ENCODE measurements at regions not wholly inside any gene's neighbourhood (a gene's known extent, or its start where the extent isn't known, plus 50 kb on each side); places are given as distances from the start of the nearest gene placed in this dataset.

DNA sequence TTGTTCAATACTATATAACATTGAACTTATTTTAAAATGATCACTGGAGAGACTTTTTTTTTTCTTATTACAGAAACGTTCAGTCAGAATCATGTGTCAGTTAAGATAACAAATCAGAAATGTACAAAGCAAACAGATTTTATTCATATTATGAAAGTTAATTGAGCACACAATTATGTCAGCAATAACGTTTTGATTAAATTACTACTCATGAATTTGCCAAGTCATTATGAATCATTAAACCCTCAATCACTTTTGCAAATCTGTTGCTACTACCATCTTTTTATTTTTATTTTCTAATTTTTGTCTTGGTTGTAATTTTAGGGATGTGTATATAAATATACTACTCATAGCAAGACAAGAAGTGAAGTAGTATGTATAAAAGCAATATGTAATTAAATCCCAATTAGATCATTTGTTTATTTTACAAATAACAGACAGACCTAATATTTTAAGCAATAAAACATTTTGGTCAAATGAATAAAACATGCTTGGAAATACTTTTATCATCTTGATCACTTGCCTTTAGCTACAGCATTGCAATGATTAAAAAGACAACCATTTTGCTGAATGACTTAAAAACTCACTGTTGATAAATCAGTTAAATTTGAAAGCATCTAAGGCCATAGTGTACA, 893.4 kb upstream of the MIR17HG start:
- DNase-seq (no peak), ATAC-seq (no peak)
- H3K4me1 ChIP-seq: no peaks in the 10 kb centered on the region
- 55 to 70% methylated on average over 2 of the region's 2 CpGs for WGBS, 2 donors
- H3K9me3 ChIP-seq: peaks cover 0 to 4% (median 0%) of the 10 kb centered on the region in 11 donors
- H3K27me3 ChIP-seq: no peaks in the 10 kb centered on the region
- TF ChIP-seq, protein P1, sequence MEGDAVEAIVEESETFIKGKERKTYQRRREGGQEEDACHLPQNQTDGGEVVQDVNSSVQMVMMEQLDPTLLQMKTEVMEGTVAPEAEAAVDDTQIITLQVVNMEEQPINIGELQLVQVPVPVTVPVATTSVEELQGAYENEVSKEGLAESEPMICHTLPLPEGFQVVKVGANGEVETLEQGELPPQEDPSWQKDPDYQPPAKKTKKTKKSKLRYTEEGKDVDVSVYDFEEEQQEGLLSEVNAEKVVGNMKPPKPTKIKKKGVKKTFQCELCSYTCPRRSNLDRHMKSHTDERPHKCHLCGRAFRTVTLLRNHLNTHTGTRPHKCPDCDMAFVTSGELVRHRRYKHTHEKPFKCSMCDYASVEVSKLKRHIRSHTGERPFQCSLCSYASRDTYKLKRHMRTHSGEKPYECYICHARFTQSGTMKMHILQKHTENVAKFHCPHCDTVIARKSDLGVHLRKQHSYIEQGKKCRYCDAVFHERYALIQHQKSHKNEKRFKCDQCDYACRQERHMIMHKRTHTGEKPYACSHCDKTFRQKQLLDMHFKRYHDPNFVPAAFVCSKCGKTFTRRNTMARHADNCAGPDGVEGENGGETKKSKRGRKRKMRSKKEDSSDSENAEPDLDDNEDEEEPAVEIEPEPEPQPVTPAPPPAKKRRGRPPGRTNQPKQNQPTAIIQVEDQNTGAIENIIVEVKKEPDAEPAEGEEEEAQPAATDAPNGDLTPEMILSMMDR (IDR thresholded peaks at IDR 0.05): no peak
- no peaks in the 10 kb centered on the region for H3K36me3 ChIP-seq
- intact Hi-C loops (cut with DNase I): no loop called here
- H3K4me3 ChIP-seq: no peak overlapping the region
- no peak overlapping the region for H3K27ac ChIP-seq

DNA sequence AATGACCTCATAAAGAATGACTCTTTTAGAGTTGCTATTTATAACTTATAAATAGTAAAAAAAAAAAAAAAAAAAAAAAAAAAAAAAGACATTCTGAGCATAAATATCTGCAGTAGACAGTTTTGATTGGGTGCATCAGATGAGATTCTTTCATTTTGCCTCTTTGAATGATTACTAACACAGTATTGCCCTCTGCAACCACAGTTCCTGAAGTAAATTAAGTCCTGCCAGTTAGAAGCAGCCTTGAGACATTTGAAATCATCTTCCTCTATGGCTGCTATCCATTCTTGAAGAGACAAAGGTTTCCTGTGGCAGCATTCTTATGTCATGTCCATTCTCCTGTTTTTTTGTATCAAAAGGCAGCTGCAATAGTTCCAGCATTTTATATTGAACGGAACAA, 892.4 kb upstream of the MIR17HG start:
- no peak overlapping the region for H3K27ac ChIP-seq
- H3K9me3 ChIP-seq: peaks cover 0 to 4% (median 0%) of the 10 kb centered on the region in 11 donors
- no peak overlapping the region for H3K4me3 ChIP-seq
- H3K27me3 ChIP-seq: no peaks in the 10 kb centered on the region
- WGBS, 2 donors: 88% methylated on average over 1 of the region's 1 CpG
- H3K4me1 ChIP-seq: no peaks in the 10 kb centered on the region
- TF ChIP-seq, protein P1 (IDR thresholded peaks at IDR 0.05): no peak
- intact Hi-C loops (cut with DNase I): no loop called here
- DNase-seq (no peak), ATAC-seq (no peak)
- no peaks in the 10 kb centered on the region for H3K36me3 ChIP-seq

DNA sequence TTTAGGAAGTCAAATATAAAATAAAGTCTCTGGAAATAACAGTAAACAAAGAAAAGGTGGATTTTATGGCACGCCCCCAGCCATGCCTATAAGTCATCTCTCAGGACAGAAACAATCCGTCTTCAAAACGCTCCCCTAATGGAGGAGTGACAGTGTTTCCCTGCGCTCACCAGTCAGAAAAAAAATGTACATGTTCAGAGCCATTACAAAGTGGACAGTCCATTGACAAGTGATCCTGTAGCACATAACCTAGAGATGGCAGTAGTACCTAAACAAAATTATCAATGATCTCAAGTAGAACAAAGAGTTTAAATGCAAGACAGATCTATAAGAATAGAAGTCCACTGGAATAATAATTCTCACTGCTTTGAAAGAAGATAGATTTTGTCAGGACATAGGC, 891.7 kb upstream of the MIR17HG start:
- no peaks in the 10 kb centered on the region for H3K36me3 ChIP-seq
- H3K27me3 ChIP-seq: no peaks in the 10 kb centered on the region
- TF ChIP-seq, protein P1 (IDR thresholded peaks at IDR 0.05): no peak
- no peak for ATAC-seq
- H3K27ac ChIP-seq: no peak overlapping the region
- intact Hi-C loops (cut with DNase I): no loop called here
- H3K9me3 ChIP-seq: peaks cover 0 to 4% (median 0%) of the 10 kb centered on the region in 11 donors
- H3K4me3 ChIP-seq: no peak overlapping the region
- 60 to 85% methylated on average over 4 of the region's 4 CpGs for WGBS, 2 donors
- DNase-seq: no peak
- no peaks in the 10 kb centered on the region for H3K4me1 ChIP-seq

DNA sequence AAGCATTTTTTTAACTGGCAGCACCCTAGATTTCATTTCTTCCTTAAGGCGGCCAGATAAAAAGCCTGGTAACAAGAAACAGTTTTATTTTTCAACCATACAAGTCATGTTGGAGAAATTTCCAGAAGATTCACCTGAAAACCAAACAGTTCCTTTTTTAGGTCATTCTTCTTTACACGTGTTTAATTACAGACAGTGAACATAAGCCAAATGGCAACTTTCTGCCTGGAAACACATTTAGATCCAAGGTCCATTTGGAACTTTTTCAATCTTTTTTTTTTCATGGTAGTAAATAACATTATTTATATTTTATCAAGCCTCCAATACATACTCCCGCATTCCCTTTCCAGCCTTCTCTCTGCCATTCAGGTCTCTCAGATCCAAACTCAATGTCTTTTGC, 886.1 kb upstream of the MIR17HG start:
- TF ChIP-seq, protein P1 (IDR thresholded peaks at IDR 0.05): no peak
- Histone ChIP-seq H3K27me3 (no peaks in the 10 kb centered on the region), H3K9me3 (peaks cover 0 to 4% (median 0%) of the 10 kb centered on the region in 11 donors), H3K4me1 (no peaks in the 10 kb centered on the region), H3K27ac (no peak overlapping the region), H3K4me3 (no peak overlapping the region), H3K36me3 (no peaks in the 10 kb centered on the region)
- WGBS, 2 donors: 77 to 80% methylated on average over 3 of the region's 3 CpGs
- no peak for ATAC-seq
- DNase-seq: no peak
- intact Hi-C loops (cut with DNase I): no loop called here

Measured in heart right ventricle (tissue), 16 donors.